Gastroesophageal sphincter (tissue), 3 donors: ENCODE measurements at regions not wholly inside any gene's neighbourhood (a gene's known extent, or its start where the extent isn't known, plus 50 kb on each side); places are given as distances from the start of the nearest gene placed in this dataset.

Experiments used
- CTCF ChIP-seq, 4 experiments: fragments of 200-600 bp in 2 of 4; fragments of 450-650 bp in 2 of 4; sonication (generic) in 1 of 4; IDR thresholded peaks; one replicate each; pipeline ENCODE4 v1.5.1; 2017 to 2019; ENCODE audit warnings: antibody characterized with exemption in 4 of 4, mild to moderate bottlenecking in 2 of 4, moderate library complexity in 2 of 4
- EP300 ChIP-seq: sonication (generic); formaldehyde crosslinking; IDR thresholded peaks from one replicate; pipeline ENCODE4 v1.6.1; 2017; ENCODE audit warnings: antibody characterized with exemption, mild to moderate bottlenecking
- POLR2A ChIP-seq, 2 donors: fragments of 450-650 bp; IDR thresholded peaks; one replicate each; pipeline ENCODE4 v1.6.1; 2017; ENCODE audit warnings: antibody characterized with exemption in 2 of 2, mild to moderate bottlenecking in 2 of 2, moderate library complexity in 1 of 2
- POLR2AphosphoS5 ChIP-seq: sonication (generic); formaldehyde crosslinking; IDR thresholded peaks from one replicate; pipeline ENCODE4 v1.6.1; 2017; ENCODE audit warnings: antibody characterized with exemption

GRCh38 chr2:160825433-160825832 lies 331.8 kb upstream of the RBMS1 start:
- TF ChIP-seq POLR2AphosphoS5 (no peak), CTCF (IDR thresholded peaks at IDR 0.05) (no peak), POLR2A (IDR thresholded peaks at IDR 0.05) (no peak), EP300 (no peak)
